ENCODE measurements at regions not wholly inside any gene's neighbourhood (a gene's known extent, or its start where the extent isn't known, plus 50 kb on each side); places are given as distances from the start of the nearest gene placed in this dataset.

DNA sequence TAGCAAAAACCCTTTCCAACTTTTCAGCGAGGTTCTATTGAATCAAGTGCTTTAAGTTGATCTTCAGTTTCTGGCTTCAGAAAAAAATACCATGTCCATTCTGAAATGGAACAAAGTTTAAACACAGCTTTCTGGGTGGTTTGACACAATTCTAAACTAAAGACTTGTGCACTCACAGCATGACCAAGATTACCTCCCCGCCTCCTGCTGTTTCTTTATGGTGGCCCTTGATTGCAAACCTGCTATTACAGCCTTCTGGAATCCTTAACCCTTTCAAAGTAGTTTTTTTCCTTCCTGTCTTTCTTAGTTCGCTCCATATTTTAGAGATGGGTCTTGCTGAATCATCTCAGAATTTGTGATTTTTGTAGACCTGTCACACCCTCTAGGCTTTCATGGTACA, 135.9 kb upstream of the FBN2 start:
- TF ChIP-seq, protein P1, sequence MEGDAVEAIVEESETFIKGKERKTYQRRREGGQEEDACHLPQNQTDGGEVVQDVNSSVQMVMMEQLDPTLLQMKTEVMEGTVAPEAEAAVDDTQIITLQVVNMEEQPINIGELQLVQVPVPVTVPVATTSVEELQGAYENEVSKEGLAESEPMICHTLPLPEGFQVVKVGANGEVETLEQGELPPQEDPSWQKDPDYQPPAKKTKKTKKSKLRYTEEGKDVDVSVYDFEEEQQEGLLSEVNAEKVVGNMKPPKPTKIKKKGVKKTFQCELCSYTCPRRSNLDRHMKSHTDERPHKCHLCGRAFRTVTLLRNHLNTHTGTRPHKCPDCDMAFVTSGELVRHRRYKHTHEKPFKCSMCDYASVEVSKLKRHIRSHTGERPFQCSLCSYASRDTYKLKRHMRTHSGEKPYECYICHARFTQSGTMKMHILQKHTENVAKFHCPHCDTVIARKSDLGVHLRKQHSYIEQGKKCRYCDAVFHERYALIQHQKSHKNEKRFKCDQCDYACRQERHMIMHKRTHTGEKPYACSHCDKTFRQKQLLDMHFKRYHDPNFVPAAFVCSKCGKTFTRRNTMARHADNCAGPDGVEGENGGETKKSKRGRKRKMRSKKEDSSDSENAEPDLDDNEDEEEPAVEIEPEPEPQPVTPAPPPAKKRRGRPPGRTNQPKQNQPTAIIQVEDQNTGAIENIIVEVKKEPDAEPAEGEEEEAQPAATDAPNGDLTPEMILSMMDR (IDR thresholded peaks at IDR 0.05; ENCODE audit: borderline replicate concordance, extremely low read depth, low read length, poor library complexity, severe bottlenecking) = no peak
- no peak for TF ChIP-seq EZH2 (IDR thresholded peaks at IDR 0.05; ENCODE audit: borderline replicate concordance, low read depth, low read length, severe bottlenecking)
